KMS-11 (cell line): ENCODE measurements at regions not wholly inside any gene's neighbourhood (a gene's known extent, or its start where the extent isn't known, plus 50 kb on each side); places are given as distances from the start of the nearest gene placed in this dataset.

ENCODE experiments used
- H2AFZ ChIP-seq: fragments of 200-600 bp; sonication (generic); 2 replicates; pipeline ENCODE4 v1.6.1; 2016; ENCODE audit warnings: antibody characterized with exemption, mixed run types, low read depth
- H3K27ac ChIP-seq: fragments of 200-600 bp; sonication (generic); 2 replicates; pipeline ENCODE4 v1.6.1; 2016; ENCODE audit warnings: mild to moderate bottlenecking, mixed run types
- H3K27me3 ChIP-seq: fragments of 200-600 bp; sonication (generic); 2 replicates; pipeline ENCODE4 v1.6.1; 2017; ENCODE audit warnings: mild to moderate bottlenecking, low read depth, mixed run types, moderate library complexity; ENCODE audit not compliant: insufficient read depth
- H3K36me3 ChIP-seq: fragments of 200-600 bp; sonication (generic); 2 replicates; pipeline ENCODE4 v1.6.1; 2017; ENCODE audit warnings: mild to moderate bottlenecking, mixed run types; ENCODE audit not compliant: insufficient read depth
- H3K4me1 ChIP-seq: fragments of 200-600 bp; sonication (generic); 2 replicates; pipeline ENCODE4 v1.6.1; 2016; ENCODE audit warnings: mild to moderate bottlenecking, low read depth, mixed run types; ENCODE audit not compliant: poor library complexity, severe bottlenecking
- H3K4me2 ChIP-seq: fragments of 200-600 bp; sonication (generic); 2 replicates; pipeline ENCODE4 v1.7.0; 2016; ENCODE audit warnings: mild to moderate bottlenecking, mixed run types
- H3K4me3 ChIP-seq: fragments of 200-600 bp; sonication (generic); IDR thresholded peaks from 2 replicates; pipeline ENCODE4 v1.6.1; 2017; ENCODE audit warnings: low read depth, low read length, mixed read lengths; ENCODE audit not compliant: insufficient read depth
- H3K79me2 ChIP-seq: fragments of 200-600 bp; sonication (generic); 2 replicates; pipeline ENCODE4 v1.6.1; 2016; ENCODE audit warnings: low read depth, mixed run types; ENCODE audit not compliant: insufficient read depth
- H3K9ac ChIP-seq: fragments of 200-600 bp; sonication (generic); 2 replicates; pipeline ENCODE4 v1.6.1; 2016; ENCODE audit warnings: mild to moderate bottlenecking, mixed run types
- H4K20me1 ChIP-seq: fragments of 200-600 bp; sonication (generic); 2 replicates; pipeline ENCODE4 v1.6.1; 2016; ENCODE audit warnings: mild to moderate bottlenecking, mixed run types; ENCODE audit not compliant: insufficient read depth
- TF ChIP-seq, protein P1 (sequence below): fragments of 200-600 bp; sonication (generic); conservative IDR thresholded peaks from 2 replicates; pipeline ENCODE4 v1.6.1; 2017; ENCODE audit warnings: low read depth, mild to moderate bottlenecking, antibody characterized with exemption, low read length, moderate library complexity, mixed read lengths

GRCh38 chr18:23332356-23332755 is 120.7 kb upstream of the RIOK3 start:
- H3K36me3 ChIP-seq: no peaks in the 10 kb centered on the region
- H3K4me2 ChIP-seq: no peak overlapping the region
- TF ChIP-seq, protein P1, sequence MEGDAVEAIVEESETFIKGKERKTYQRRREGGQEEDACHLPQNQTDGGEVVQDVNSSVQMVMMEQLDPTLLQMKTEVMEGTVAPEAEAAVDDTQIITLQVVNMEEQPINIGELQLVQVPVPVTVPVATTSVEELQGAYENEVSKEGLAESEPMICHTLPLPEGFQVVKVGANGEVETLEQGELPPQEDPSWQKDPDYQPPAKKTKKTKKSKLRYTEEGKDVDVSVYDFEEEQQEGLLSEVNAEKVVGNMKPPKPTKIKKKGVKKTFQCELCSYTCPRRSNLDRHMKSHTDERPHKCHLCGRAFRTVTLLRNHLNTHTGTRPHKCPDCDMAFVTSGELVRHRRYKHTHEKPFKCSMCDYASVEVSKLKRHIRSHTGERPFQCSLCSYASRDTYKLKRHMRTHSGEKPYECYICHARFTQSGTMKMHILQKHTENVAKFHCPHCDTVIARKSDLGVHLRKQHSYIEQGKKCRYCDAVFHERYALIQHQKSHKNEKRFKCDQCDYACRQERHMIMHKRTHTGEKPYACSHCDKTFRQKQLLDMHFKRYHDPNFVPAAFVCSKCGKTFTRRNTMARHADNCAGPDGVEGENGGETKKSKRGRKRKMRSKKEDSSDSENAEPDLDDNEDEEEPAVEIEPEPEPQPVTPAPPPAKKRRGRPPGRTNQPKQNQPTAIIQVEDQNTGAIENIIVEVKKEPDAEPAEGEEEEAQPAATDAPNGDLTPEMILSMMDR: no peak
- no peaks in the 10 kb centered on the region for H3K27me3 ChIP-seq
- no peaks in the 10 kb centered on the region for H3K4me1 ChIP-seq
- no peak overlapping the region for H3K9ac ChIP-seq
- H3K4me3 ChIP-seq: no peak overlapping the region
- H3K79me2 ChIP-seq: no peaks in the 10 kb centered on the region
- no peak overlapping the region for H3K27ac ChIP-seq
- no peaks in the 10 kb centered on the region for H4K20me1 ChIP-seq
- H2AFZ ChIP-seq: no peak overlapping the region

GRCh38 chr18:23333827-23334226 is 119.3 kb upstream of the RIOK3 start:
- H4K20me1 ChIP-seq: no peaks in the 10 kb centered on the region
- H3K9ac ChIP-seq: no peak overlapping the region
- no peaks in the 10 kb centered on the region for H3K27me3 ChIP-seq
- H3K4me1 ChIP-seq: no peaks in the 10 kb centered on the region
- H3K4me2 ChIP-seq: no peak overlapping the region
- no peak overlapping the region for H3K27ac ChIP-seq
- no peak overlapping the region for H2AFZ ChIP-seq
- no peak overlapping the region for H3K4me3 ChIP-seq
- H3K36me3 ChIP-seq: no peaks in the 10 kb centered on the region
- no peaks in the 10 kb centered on the region for H3K79me2 ChIP-seq
- TF ChIP-seq, protein P1: no peak

- H3K79me2 ChIP-seq: no peaks in the 10 kb centered on the region
- no peak overlapping the region for H2AFZ ChIP-seq
- no peak overlapping the region for H3K27ac ChIP-seq
- TF ChIP-seq, protein P1: no peak
- H3K36me3 ChIP-seq: no peaks in the 10 kb centered on the region
- H4K20me1 ChIP-seq: no peaks in the 10 kb centered on the region
- no peak overlapping the region for H3K4me3 ChIP-seq
- H3K27me3 ChIP-seq: no peaks in the 10 kb centered on the region
- no peak overlapping the region for H3K4me2 ChIP-seq
- no peak overlapping the region for H3K9ac ChIP-seq
- no peaks in the 10 kb centered on the region for H3K4me1 ChIP-seq
These were observed 118.5 kb upstream of the RIOK3 start for GRCh38 chr18:23334569-23334968.

GRCh38 chr18:23336101-23336500 is 117.0 kb upstream of the RIOK3 start:
- H3K4me2 ChIP-seq: no peak overlapping the region
- H2AFZ ChIP-seq: no peak overlapping the region
- TF ChIP-seq, protein P1: no peak

More at GRCh38 chr18:23336101-23336500, 117.0 kb upstream of the RIOK3 start:
- Histone ChIP-seq H3K4me3 (no peak overlapping the region), H4K20me1 (no peaks in the 10 kb centered on the region), H3K27ac (no peak overlapping the region), H3K79me2 (no peaks in the 10 kb centered on the region), H3K36me3 (no peaks in the 10 kb centered on the region), H3K4me1 (no peaks in the 10 kb centered on the region), H3K9ac (no peak overlapping the region), H3K27me3 (no peaks in the 10 kb centered on the region)
